Kidney tubule cell (primary cell): ENCODE measurements at regions not wholly inside any gene's neighbourhood (a gene's known extent, or its start where the extent isn't known, plus 50 kb on each side); places are given as distances from the start of the nearest gene placed in this dataset.
"Not testable (repeated sequence)": the region's sequence is repeated elsewhere in the genome, so short reads cannot be mapped to it uniquely, and the experiment has no call there.

Experiments used
- DNase-seq: peaks from one replicate; pipeline ENCODE4 v3.0.0-alpha.2; 2018; ENCODE audit warnings: low spot score

DNA sequence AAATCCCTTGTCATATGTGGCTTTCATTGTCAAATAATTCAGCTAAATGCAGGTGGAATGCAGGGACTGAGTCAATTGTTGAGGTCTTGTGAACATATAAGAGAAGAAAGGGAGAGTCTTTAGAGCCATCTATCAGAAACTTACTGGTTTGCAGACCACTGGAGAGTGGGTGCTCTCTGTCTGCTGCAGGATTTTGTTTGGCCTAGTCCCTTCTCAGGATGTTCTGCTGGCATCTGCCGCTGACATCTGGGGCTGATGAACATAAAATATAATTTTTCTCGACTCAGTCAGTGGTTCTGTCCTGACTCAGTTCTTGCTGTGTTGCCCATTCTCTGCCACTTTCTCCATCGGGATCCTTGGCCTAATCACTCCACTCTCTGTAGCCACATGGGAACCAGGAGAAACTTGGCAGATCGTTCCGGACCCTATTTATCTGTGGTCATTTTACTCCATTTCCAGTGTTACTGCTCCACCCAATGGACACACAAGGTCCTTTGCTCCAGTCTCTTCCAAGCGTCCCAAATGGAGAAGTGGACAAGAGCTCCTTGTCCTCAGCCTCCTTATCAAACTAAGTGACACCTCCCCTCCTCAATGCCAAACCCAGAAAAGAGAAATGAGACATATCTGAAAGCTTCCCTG is 436.2 kb downstream of the FAT4 start:
- peak; percentile 40 for DNase-seq

DNA sequence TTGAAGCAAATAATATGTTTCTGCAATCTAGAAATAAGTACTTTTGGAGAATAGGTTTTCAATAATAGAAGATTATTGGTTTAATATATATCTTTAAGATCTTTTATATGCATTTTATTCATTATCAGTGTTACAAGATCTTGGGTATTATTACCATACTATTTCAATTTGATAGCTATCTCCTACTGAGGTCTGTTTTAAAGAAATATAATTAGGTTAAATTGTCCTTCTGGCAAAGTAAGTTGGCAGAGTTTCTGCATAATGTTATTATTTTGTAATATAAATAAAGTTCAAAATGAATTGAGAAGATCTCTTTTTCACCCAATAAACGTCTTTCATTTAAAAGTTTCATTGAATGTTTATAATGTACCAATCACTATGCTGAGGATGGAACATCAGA is 443.7 kb downstream of the FAT4 start:
- no peak for DNase-seq

GRCh38 chr4:125760201-125760819 is 445.6 kb downstream of the FAT4 start:
- DNase-seq = no peak

DNA sequence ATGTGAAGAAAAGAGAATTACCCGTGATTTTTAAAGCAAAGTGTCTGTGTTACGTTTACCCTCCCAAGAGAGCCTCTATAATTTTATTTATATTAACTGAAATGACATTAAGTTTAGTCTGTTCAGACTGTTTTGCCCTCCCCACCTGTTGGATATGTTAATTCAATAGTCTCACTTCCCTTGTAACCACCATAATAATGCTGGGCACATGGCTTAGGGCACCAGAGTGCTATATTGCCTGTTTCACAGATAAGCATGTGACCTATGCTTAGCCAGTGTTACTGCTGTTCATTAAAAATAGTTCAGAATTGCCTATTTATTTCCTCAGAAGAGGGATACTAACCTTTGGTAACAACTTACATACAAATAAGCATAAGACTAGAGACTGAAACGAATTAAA is 446.2 kb downstream of the FAT4 start:
- no peak for DNase-seq

DNA sequence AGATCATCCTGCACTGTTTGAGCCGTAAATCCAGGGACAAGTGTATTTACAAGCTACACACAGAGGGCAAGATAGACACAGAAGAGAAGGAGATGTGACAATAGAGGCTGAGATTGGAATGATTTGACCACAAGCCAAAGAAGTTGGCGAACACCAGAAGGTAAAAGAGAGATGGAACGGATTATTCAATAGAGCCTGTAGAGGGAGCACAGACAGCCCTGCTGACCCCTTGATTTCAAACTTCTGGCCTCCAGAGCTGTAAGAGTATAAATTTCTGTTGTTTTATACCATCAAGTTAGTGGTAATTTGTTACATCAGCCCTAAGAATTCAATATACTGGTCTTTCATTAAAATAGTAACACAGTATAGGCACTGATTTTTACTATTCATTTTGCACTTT is 447.8 kb downstream of the FAT4 start:
- no peak for DNase-seq

- no peak for DNase-seq
Observed at GRCh38 chr4:125765941-125766340, 451.2 kb downstream of the FAT4 start.

DNA sequence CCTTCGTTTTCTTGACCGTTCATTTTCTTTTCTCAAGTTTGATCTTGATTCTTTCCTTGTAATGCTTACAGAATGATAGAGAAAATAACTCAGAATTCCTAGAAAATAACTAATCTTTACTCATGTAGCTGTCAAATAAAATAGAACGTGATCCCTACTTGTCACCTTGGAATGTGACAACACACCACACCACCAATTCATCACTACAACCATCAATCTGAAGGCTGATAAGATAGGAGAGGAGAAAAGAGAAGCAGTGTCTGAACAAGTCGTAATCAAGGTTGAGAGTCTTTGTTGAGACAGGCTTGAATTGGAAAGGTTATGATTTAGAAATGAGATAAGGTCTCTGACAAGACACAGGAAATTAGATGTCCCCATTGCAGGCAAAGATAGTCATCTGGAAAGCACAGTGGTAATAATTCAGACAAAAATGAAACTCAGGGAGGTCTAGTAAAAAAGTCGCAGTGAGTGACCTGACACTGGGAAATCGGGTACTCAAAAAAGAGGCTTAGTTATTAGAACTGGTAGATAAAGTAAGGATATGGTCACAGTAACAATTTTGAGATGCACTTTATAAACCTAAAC is 456.2 kb downstream of the FAT4 start:
- DNase-seq = no peak

- no peak for DNase-seq
Observed at GRCh38 chr4:125772680-125773079, 457.9 kb downstream of the FAT4 start.

DNA sequence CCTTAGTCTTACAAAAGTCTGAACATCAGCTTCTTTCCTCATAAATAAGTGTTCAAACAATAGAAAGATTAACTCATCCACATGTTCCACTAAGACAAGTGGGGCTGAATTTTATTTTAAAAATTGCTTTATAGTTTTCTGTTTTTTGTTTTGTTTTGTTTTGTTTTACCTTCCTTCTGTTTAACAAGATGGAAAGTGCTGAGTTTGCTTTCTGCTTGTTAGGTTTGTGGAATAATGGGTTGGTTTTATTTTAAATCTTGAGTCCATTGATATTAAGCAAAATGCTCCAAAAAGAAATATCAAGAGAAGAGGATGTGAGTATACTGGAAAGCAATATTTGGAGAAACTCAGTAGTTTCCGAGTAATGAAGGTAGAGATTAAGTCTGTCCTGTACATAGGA is 458.7 kb downstream of the FAT4 start:
- no peak for DNase-seq

DNA sequence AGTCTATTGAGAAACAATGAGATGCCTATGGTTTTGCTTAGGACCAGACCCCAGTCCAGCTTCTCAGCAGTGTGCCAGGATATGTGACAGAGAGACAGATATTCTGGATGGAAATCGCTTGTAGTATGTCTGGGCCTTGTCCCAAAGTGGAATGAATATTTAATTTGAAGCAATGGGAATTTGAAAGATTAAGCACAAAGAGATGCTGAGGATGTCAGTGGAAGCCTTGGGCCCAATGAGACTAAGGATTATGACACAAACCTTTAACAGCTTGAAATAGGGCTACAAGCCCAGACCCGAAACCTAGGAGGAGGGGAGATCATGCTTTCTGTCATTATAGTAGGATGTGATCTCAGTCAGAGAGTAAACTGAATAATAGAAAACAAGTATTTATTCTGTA is 459.2 kb downstream of the FAT4 start:
- no peak for DNase-seq

DNA sequence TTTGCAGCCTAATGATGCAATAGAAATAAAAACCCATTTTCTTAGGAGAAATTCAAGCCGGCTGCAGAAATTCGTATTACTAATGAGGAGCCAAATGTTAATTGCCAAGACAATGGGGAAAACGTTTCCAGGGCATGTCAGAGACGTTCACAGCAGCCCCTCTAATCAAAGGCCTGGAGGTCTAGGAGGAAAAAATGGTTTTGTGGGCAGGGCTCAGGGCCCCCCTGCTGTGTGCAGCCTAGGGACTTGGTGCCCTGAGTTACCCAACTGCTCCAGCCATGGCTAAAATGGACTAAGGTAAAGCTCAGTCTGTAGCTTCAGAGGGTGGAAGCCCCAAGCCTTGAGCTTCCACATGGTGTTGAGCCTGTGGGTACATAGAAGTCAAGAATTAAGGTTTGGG is 461.4 kb downstream of the FAT4 start:
- DNase-seq = no peak

DNA sequence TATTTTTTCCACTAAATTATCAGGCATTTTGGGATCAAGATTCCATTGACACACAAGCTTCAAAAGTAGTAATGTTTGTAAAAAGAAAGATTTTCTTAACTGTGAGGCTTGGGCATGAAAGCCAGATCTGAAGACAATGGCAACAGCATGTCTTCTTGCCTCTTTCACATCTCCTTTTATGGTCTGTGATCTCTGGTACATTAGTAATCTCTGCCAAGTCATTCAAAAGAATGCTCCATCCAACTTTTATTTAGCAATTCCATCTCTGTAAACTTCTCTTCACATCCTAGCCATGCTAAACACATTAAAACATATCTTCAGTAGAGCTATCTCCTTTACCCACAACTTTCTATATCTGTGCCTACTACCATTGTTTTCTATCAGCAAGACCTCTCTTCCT is 465.4 kb downstream of the FAT4 start:
- DNase-seq = no peak

DNA sequence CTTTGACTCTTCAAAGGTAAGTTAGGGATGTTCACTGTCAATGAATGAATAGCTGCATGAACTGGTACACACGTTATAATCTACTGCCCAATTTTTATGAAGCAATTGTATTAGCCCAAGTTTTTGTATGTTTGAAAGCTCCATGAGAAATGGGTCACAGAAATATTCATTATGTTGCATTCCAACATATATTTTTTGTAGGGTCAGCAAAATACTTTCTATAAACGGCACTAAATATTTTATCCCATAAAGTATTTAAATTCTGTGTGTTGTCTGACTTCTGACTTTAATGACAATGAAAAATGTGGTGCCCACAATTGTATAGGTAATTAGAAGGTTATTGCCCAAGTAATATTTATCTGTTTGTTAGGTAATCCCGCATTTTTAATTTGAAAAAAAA is 466.0 kb downstream of the FAT4 start:
- DNase-seq = no peak

DNA sequence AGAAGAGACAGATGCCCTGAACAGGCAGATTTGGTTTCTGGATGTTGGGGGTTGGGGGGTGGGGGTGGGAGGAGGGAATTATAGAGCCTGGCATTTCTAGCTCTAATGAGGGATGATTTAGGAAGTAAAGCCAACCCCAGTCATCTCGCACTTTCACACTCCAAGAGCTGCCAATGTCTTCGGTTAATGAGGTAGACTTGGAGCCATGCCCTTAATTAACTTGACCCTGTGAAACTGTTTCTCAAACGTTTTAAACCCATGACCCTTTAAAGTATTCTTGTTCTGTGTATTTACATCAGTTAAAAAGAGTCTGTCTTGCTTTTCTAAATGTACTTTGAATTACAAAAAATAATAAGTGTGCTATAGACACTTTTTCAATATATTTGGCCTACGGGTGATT is 466.9 kb downstream of the FAT4 start:
- DNase-seq = no peak

DNA sequence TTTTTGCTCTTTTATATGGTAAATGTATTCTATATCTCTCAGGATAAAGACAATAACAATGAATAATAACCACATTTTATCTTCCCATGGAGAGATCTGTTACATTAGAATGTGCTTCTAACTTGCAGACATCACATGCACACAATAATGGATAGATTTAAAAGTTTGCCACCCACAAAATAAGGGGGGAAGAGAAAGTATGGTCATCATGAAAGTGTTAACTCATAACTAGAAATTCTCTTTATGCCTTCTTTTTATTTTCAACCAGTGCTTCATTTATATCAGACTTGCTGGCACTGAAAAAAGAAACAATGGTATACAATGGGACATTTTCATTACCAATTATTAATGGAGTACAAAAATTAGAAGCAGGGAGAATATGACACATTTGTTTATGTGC is 470.0 kb downstream of the FAT4 start:
- DNase-seq = no peak

GRCh38 chr4:125787707-125788106 is 473.0 kb downstream of the FAT4 start:
- DNase-seq = no peak

DNA sequence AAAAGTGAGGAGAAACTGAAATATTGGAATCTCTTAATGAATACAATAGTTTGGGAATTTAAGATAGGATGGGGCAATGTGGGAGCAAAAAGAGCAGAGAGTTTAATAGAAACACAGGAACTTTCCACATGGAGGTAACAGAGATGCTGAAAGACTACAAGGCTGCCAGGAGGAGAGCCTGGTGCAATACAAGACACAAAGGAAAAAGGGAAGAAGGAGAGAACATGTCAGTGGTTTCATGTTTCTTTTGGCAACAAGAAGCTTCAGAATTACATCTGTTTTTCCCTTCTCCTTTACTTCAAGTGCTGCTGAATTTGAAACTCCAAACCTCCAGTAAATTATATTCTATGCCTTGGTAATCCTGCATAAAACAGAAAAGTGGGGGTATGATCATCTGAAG is 474.3 kb downstream of the FAT4 start:
- no peak for DNase-seq

DNA sequence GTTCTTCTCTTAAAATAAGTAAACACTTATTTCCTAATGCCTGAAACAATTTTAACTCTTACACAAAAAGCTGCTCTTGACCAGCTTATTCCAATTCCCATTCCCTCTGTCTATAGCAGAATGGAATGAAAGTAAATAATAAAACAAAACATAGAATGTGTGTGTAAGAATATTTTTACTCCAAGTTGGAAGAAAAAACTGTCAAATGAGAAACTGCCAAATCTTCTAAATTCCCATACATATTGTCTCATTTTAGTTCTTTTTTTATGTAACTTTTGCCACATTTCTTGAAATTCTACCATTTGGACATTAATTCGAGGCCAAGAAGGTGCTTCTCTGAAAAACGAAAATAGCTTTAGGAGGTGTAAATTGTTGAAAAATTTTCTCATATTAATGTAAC is 477.1 kb downstream of the FAT4 start:
- DNase-seq = no peak

DNA sequence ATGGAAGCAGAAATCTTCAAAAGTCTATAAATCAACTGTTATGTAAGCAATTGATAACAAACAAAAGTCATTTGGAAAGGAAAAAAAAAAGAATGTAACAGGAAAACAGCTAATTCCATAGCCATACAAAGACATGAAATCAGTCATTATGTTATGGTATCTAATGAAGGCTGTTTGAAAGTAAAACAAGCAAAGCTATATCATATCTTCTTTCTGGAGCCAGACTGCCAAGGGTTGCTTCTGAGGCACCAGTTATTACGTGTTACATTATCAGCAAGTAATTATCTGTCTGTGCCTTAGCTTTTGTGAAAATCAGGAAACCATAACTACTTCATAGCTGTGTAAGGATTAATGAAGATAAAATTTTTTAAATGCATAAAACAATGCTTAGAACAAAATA is 480.2 kb downstream of the FAT4 start:
- DNase-seq = no peak

DNA sequence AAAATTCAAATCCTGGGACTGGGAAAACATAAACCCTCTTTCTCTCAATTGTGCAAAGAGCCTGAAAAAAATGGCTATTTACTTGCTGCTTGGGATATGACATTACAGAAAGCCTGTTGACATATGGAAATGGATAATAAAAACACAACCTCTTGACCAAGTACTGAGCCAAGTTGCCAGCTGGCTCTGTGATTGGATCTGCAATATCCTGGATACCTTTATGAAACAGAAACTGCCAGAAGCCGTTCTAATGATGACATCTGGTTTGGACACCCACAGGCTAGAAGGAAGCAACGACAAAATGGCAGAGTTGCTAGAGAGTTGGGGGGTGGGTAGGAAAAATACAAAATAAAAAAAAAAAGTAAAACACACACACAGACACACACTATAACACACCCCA is 481.4 kb downstream of the FAT4 start:
- DNase-seq = no peak

- DNase-seq = not testable (repeated sequence)
Observed at GRCh38 chr4:125797621-125798020, 482.9 kb downstream of the FAT4 start.

- no peak for DNase-seq
Observed at GRCh38 chr4:125801373-125801772, 486.6 kb downstream of the FAT4 start.

DNA sequence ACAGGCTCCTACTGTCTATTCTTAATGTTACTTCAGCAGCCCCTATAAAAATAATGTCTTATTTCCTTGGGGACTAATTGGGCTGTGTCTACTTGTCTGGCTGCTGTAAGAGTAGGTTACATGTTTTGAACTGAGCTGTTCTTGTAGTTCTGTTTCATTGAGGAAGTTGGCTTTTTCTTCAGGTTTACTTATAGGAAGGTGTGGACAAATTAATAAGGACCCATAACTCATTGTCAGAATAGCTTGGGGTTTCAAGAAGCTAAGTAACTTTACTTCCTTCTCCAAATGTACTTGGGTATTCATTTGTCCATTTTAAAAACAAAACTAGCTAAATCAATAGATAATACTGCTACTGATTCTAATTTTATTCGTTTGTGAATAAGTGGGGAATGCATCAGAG is 487.2 kb downstream of the FAT4 start:
- no peak for DNase-seq

DNA sequence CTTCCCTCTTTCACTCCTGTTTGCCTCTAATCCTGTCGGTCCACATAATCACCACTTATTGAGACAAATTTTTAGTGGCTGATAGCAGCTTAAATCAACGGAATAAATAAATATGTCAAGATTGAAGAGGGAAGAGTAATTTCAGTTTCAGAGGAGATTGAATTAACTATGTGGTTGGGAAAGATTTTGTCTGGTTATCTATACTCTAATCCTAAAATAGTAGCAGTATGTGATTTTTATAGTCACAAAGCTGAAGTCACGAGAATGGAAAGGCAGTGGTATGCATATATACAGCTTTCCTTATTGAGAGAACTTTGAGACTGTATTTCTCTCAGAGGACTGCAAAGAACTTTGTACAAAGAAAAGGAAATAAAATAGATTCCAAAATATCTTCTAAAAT is 493.3 kb downstream of the FAT4 start:
- no peak for DNase-seq
